Right ventricle myocardium inferior (tissue), 1 donor: ENCODE measurements at regions not wholly inside any gene's neighbourhood (a gene's known extent, or its start where the extent isn't known, plus 50 kb on each side); places are given as distances from the start of the nearest gene placed in this dataset.

Source experiments
- ATAC-seq: fragments of 200-7000 bp; cut with Tn5 transposase; one replicate; pipeline ENCODE4 v1.9.1; 2020; ENCODE audit warnings: mild to moderate bottlenecking, moderate library complexity
- DNase-seq: peaks from one replicate; pipeline ENCODE4 v3.0.0; 2021; ENCODE audit errors: missing footprints
- intact Hi-C: fragments of 100-400 bp; cut with DNase I; formaldehyde crosslinking; loops from one replicate; pipeline ENCODE4 v1.11.0; 2022
- donor health status: DM: no; HTN: yes; CAD: no; lungs with severe emphysema.

DNA sequence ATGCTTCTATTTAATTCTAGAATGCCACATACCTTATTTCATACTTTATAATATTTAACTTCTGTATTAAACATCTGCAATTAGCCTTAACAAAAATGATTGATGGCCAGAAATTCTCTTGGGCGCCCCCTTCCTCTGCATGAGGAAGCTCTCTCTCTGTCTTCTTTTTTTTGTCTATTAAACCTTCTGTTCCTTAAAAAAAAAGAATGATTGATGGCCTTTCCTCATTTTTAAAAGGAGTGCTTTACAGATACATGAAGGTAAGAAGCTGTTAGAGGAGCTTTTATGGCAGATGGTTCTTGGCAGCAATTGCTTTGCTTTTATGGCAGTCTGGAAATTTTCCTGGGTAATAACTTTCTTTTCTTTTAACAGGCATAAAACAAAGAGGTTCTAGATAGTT lies 526.9 kb downstream of the SLC4A3 start:
- DNase-seq (no peak), ATAC-seq (no peak)
- intact Hi-C loops: no loop called here

GRCh38 chr2:220157312-220157711 lies 529.9 kb downstream of the SLC4A3 start:
- intact Hi-C loops: no loop called here
- DNase-seq (no peak), ATAC-seq (no peak)

- ATAC-seq (no peak), DNase-seq (no peak)
- intact Hi-C loops: no loop called here
Observed at GRCh38 chr2:220159738-220160137, 532.3 kb downstream of the SLC4A3 start.

DNA sequence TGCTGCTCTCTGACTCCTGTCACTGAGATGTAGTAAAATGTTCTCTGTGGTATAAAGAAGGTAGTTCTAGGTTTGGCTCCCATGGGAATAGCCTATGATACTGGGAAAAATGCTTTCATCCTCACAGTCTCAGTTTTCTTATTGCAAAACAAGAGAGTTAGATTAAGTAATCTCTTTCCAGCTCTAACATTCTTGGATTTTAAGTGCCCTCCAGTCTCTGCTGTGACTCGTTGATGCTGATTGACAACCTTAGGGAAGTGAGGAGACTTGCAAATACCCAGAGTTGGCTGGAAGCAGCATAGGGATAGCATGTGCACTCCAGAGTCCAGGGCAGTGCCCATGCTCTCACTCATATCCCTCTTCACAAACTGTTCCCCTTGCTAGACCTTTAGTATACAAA lies 534.9 kb downstream of the SLC4A3 start:
- ATAC-seq (no peak), DNase-seq (no peak)
- intact Hi-C loops: no loop called here

GRCh38 chr2:220163486-220163885 lies 536.1 kb downstream of the SLC4A3 start:
- intact Hi-C loops: no loop called here
- ATAC-seq: no peak
- DNase-seq: no peak

GRCh38 chr2:220165401-220165800 lies 538.0 kb downstream of the SLC4A3 start:
- intact Hi-C loops: no loop called here
- DNase-seq: no peak
- ATAC-seq: no peak

DNA sequence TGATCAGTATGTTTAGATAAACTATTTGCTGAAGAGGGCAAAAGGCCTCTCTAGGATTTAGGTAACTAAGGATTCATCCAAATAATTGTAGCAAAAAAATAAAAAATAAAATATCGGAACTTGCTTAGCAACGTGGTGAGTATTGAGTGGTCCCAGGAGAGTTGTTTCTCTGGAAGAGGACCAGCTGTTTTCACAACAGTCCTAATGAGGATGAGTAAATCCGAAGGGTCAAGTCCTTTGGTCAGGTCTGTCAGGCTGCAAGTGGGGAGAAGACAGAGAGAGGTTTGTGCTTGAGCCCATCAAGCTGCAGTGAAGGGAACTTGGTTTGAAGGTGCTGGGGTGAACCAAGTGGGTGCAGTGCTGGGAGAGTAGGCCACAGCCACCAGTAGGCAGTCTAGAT lies 539.2 kb downstream of the SLC4A3 start:
- ATAC-seq (no peak), DNase-seq (no peak)
- intact Hi-C loops: no loop called here

DNA sequence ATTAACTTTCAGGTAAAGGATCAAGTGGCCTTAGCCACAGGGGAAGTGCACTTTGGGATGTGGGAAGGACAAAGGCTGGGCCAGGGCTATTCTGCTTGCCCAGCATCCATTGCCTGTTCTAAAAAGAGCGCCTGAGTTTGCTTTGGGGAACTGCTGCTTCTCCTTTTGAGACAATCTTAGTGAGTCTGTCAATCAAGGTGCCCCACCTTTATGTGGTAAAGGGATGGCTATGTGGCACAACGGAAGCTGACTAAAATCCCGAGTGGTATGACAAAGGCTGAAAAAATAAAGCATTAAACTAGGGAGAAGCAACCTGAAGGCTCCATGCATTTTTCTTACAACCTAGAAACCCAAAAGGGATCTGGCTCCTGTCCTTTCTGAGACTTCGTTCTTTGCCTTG lies 540.5 kb downstream of the SLC4A3 start:
- no peak for ATAC-seq
- intact Hi-C loops: no loop called here
- no peak for DNase-seq

DNA sequence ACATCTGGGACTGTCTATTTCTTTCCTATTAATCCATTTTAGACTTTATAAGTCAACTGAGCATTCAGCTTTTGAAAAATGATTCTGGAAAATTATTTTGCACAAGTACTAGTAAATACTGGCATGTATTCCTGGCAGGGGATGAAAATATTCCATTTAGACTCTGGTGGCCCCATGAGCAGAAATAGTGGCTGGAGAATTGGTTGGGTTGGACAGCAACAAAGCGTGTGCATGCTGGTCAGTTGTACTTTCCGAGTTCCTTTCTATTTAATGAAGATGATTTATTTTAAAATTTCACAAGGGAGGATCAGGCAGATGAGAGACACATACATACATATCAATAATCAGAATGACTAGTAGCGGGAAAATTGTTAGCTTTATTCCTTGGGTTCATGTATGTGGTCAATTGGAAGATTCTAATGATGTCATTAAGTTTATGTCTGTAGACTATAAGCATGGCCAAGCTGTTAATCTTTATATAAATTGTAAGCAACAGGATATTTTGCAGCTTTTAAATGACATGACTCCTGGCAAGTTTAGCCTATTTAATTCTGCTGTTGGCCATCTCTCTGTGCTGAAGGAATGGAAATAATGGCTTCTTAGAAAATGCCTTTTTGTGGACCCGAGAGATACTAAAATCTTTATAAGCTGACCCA lies 541.6 kb downstream of the SLC4A3 start:
- intact Hi-C loops: no loop called here
- no peak for DNase-seq
- ATAC-seq: no peak

GRCh38 chr2:220174826-220175225 lies 547.4 kb downstream of the SLC4A3 start:
- intact Hi-C loops: no loop called here
- ATAC-seq: no peak
- no peak for DNase-seq

- ATAC-seq: no peak
- intact Hi-C loops: no loop called here
- DNase-seq: no peak
Observed at GRCh38 chr2:220175967-220176366, 548.5 kb downstream of the SLC4A3 start.

- intact Hi-C loops: no loop called here
Observed at GRCh38 chr2:220178991-220179695, 551.7 kb downstream of the SLC4A3 start.

DNA sequence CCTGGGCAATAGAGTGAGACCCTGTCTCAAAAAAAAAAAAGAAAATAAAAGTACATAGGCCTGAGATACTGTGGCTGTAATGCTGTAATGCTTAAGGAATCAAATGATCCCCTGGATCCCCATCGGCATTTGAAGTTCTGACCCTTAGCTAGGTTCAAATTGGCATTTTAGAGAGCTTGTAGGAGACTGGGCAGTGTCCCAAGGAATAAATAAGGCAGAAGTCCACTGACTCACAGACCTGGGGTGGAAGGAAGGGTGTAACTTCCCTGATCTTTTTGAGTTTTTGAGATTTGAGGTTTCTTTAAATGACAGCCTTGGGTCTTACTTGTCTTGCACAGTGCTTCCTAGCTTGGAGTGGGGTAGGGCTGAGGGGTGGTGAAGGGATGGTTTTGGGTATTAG lies 553.7 kb downstream of the SLC4A3 start:
- ATAC-seq (no peak), DNase-seq (no peak)
- intact Hi-C loops: no loop called here

More at GRCh38 chr2:220178991-220179695, 551.7 kb downstream of the SLC4A3 start:
- DNase-seq: no peak
- ATAC-seq: no peak

GRCh38 chr2:220182790-220183189 lies 555.4 kb downstream of the SLC4A3 start:
- intact Hi-C loops: no loop called here
- DNase-seq (no peak), ATAC-seq (no peak)

DNA sequence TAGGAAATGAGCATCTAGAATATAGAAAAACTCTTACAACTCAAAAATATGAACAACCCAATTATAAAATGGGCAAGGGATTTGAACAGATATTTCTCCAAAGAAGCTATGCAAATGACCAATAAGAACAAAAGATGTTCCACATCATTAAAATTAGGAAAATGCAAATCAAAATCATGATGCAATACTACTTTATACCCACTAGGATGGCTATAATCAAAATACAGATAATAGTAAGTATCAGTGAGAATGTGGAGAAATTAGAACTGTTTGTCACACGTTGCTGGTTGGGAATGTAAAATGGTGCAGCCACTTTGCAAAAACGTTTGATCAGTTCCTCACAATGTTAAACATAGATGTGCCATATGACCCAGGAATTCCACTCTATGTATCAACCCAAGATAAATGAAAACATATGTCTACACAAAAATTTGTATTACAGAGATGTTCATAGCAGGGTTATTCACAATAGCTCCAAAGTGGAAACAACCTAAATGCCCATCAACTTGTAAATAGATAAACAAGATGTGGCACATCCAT lies 558.4 kb downstream of the SLC4A3 start:
- ATAC-seq (no peak), DNase-seq (no peak)
- intact Hi-C loops: no loop called here

- intact Hi-C loops: no loop called here
Observed at GRCh38 chr2:220188031-220188430, 560.6 kb downstream of the SLC4A3 start.

DNA sequence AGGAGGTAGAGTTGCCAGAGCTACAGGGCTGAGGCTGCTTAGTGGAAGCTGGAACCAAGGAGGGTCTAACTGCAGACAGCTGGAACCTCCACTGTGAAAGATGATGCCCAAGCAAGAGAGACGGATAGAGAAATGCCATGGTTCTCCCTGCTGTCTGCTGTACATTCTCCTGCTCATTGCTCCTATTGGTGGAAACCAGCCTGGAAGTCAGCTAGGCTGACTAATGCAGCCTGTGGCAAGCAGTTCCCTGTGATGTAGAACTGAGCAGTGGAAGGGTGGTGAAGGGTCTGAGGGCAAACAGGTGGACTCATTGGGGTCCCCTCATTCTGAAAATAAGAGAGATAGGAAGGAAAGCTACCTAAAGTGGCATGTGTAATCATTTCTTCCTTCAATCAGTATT lies 563.6 kb downstream of the SLC4A3 start:
- no peak for DNase-seq
- no peak for ATAC-seq
- intact Hi-C loops: no loop called here

More at GRCh38 chr2:220188031-220188430, 560.6 kb downstream of the SLC4A3 start:
- no peak for DNase-seq
- no peak for ATAC-seq

DNA sequence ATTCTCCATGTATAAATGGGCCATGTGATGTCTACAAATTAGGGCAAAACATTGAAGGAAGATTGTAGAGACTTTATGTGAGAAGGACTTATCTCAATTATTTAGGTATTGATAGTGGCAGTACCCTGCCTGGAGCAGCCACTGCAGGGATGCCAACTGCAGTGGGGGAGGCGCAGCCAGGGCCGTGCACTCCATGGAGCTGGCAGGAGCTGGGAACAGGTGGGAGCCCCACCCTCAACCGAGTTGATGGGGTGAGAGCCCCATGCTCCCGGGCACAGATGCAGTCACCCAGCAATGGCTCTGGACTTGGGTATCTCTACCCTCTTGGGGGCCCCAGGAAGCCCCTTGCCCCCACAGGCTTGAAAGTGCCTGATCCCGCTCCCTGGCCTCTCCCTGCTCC lies 564.3 kb downstream of the SLC4A3 start:
- DNase-seq (no peak), ATAC-seq (no peak)
- intact Hi-C loops: no loop called here

- DNase-seq (no peak), ATAC-seq (no peak)
- intact Hi-C loops: no loop called here
Observed at GRCh38 chr2:220192994-220193753, 565.7 kb downstream of the SLC4A3 start.
